Motor neuron (in vitro differentiated cells): ENCODE measurements at regions not wholly inside any gene's neighbourhood (a gene's known extent, or its start where the extent isn't known, plus 50 kb on each side); places are given as distances from the start of the nearest gene placed in this dataset.
A peak's percentile ranks its signal among the peaks of the same experiment; 100 is the strongest.

Source experiments
- ATAC-seq, 8 experiments: fragments of 200-7000 bp; cut with Tn5 transposase; replicated peaks in 6 of 8; 2 replicates each; pipeline ENCODE4 v1.8.0; 2021; ENCODE audit warnings: mild to moderate bottlenecking in 8 of 8, moderate library complexity in 8 of 8
- H3K27ac ChIP-seq, 2 donors: fragments of 250-450 bp; sonication (Bioruptor Pico); 2 replicates each; pipeline ENCODE4 v1.9.0; 2021; ENCODE audit warnings: antibody characterized with exemption in 2 of 2, mild to moderate bottlenecking in 2 of 2, moderate library complexity in 1 of 2
- H3K4me1 ChIP-seq, 2 donors: fragments of 250-450 bp; sonication (Bioruptor Pico); replicated peaks in 1 of 2; 2 replicates each; pipeline ENCODE4 v1.6.1; 2021; ENCODE audit warnings: antibody characterized with exemption in 2 of 2, mild to moderate bottlenecking in 2 of 2, moderate library complexity in 1 of 2
- H3K4me3 ChIP-seq, 5 donors: fragments of 250-450 bp; sonication (Bioruptor Pico); 2 replicates each; pipeline ENCODE4 v1.9.0; 2021; ENCODE audit warnings: antibody characterized with exemption in 5 of 5, mild to moderate bottlenecking in 5 of 5, moderate library complexity in 4 of 5
- WGBS, 10 experiments: fragments of 450-650 bp; shearing (Covaris generic); methylation state at CpG; one replicate each; pipeline ENCODE4 v1.0.0; 2022; 5-methylcytosine and 5-hydroxymethylcytosine counted together
- in situ Hi-C, 9 experiments: fragments of 400-800 bp; cut with MboI; loops; one replicate each; pipeline ENCODE4 v1.15.0; 2021; ENCODE audit warnings: low sequenced_read_pairs in 9 of 9, low pct_unique_long_range_greater_than_20kb in 2 of 9; ENCODE audit not compliant: unreplicated experiment in 9 of 9

DNA sequence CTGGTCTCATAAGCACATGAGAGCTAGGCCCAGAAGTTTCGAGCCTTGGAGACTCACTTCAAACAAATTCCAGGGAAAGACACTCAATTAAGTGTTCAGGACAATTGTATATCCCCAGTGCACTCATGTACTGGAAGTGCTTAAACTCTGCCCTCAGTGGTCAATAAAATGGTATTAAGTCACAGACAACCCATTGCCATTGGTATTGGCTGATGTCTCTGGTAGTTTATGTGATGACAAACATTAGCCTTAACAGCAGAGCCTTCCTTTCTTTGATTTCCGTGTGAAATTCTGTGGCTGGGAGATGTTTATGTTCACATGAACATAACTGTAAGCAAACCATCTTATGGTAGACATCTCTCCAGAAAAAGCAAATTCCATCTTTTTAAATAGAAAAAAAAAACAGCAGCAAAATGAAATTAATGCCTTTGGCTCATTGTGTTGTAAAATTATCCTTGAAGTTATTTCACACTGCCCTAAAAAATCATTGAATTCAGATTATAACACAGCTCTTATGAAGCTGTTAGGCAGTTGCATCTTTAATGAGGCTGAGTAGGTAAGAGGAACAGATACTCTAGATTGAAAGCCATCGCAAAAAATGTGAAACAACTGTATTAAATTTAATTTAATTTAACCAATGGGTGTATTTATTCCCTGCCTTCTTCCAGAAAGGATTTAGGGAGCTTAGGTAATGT lies 216.2 kb upstream of the PLEKHG7 start:
- Histone ChIP-seq H3K4me3 (no peak overlapping the region), H3K4me1 (peaks cover 2 to 8% of the 10 kb centered on the region in 2 donors), H3K27ac (no peak overlapping the region)
- no peak for ATAC-seq
- in situ Hi-C loops: no loop called here
- WGBS, 10 experiments: 23 to 100% (median 80%) methylated on average over 1 to 3 of the region's 3 CpGs; no CpG with 5 or more reads in 1 of the 10 experiments

GRCh38 chr12:92485351-92486348 lies 217.1 kb upstream of the PLEKHG7 start:
- 46 to 86% (median 68%) methylated on average over 1 to 6 of the region's 6 CpGs for WGBS, 10 experiments
- no peak for ATAC-seq

DNA sequence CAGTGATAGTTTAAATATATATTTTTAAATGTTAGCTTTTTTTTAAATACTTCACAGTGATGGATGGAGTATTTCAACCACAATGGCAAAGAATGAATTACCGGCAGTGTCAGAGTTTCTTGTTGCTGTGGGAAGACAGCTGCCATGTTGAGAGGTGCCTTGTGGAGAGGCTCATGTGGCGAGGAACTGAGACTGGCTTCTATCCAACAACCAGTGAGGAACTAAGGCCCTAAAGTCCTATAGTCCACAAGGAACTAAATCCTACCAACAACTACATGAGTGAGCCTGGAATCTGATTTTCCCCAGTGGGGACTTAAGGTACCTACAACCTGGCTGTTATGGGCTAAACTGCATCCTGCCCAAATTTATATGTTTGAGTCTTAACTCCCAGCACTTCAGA lies 220.2 kb upstream of the PLEKHG7 start:
- WGBS, 10 experiments: 86 to 100% methylated on average over 1 to 2 of the region's 2 CpGs; no CpG with 5 or more reads in 8 of the 10 experiments
- Histone ChIP-seq H3K4me3 (no peak overlapping the region), H3K27ac (no peak overlapping the region), H3K4me1 (peaks cover 2 to 8% of the 10 kb centered on the region in 2 donors)
- no peak for ATAC-seq
- in situ Hi-C loops: no loop called here

More at GRCh38 chr12:92485351-92486348, 217.1 kb upstream of the PLEKHG7 start:
- in situ Hi-C loops: no loop called here
- H3K4me3 ChIP-seq: no peak overlapping the region
- H3K27ac ChIP-seq: peak overlapping the region in 1 of 2 donors; percentile 24
- H3K4me1 ChIP-seq: peaks cover 2 to 8% of the 10 kb centered on the region in 2 donors

DNA sequence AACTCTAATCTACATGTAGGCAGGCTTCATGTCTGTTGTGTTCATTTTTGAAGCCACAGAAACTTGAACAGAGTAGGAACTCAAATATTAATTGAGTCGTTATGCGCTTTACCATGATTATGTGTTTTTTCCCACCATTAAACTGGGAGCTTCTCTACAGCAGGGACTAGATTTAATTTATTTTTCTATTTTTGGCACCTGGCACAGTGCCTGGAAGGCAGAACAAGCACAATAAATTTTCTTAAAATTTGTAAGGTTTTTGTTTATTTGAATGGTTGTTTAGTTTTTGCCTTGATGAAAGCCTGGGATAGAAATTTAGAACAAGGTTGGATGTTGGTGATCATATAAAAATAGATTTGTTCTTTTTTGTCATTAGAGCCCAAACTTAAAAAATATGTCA lies 221.7 kb upstream of the PLEKHG7 start:
- Histone ChIP-seq H3K4me3 (no peak overlapping the region), H3K4me1 (peaks cover 2 to 8% of the 10 kb centered on the region in 2 donors), H3K27ac (no peak overlapping the region)
- ATAC-seq: no peak
- in situ Hi-C loops: no loop called here
- 83 to 100% (median 95%) methylated on average over 1 to 2 of the region's 2 CpGs; no CpG with 5 or more reads in 3 of the 10 experiments for WGBS, 10 experiments

DNA sequence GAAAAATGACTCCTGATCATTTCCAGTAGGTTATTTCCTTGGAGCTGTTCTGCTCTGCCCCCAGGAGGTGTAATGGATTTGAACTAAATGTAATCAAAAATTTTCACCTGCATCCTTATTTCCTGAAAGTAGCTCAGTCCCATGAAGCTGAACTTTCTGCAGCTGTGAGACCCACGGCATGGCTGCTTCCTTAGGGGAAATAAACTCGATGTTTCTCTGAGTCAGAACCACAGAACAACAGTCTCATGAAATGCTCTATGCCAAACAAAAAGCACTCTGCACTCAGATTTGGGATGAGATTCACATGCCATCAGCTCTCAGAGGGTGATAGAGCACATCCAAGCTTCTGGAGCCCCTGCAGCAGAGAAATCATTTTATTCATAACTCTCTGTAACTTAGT lies 224.1 kb upstream of the PLEKHG7 start:
- ATAC-seq: no peak

GRCh38 chr12:92476844-92477243 lies 225.9 kb upstream of the PLEKHG7 start:
- 20 to 100% (median 34%) methylated on average over 1 of the region's 1 CpG; no CpG with 5 or more reads in 6 of the 10 experiments for WGBS, 10 experiments
- H3K4me3 ChIP-seq: no peak overlapping the region
- peaks cover 0 to 15% of the 10 kb centered on the region in 2 donors for H3K4me1 ChIP-seq
- ATAC-seq: no peak
- in situ Hi-C loops: no loop called here
- no peak overlapping the region for H3K27ac ChIP-seq

More for the DNA sequence above, 224.1 kb upstream of the PLEKHG7 start:
- Histone ChIP-seq H3K27ac (no peak overlapping the region), H3K4me3 (no peak overlapping the region), H3K4me1 (peaks cover 0 to 5% of the 10 kb centered on the region in 2 donors)
- in situ Hi-C loops: no loop called here
- 0 to 100% (median 60%) methylated on average over 1 to 2 of the region's 2 CpGs; no CpG with 5 or more reads in 3 of the 10 experiments for WGBS, 10 experiments

DNA sequence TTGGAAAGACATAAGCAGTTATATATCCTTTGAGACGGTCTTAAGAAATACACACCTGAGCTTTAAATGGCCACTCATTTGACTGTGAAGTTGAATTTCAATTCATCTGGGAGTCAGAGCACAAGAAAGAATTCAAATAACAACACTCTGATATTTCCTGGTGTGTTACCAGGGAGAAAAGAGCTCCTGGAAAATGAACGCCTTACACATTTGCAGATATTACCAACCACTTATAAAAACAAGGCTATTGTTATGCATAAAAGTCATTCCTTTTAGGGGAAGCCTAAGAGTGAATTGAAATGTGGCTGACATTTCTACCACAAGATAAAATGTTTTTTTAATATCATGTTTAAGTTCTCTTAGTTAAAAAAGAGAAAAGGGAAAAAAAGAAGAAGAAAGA lies 229.2 kb upstream of the PLEKHG7 start:
- peaks cover 0 to 18% of the 10 kb centered on the region in 2 donors for H3K4me1 ChIP-seq
- WGBS, 10 experiments: 60 to 95% (median 80%) methylated on average over 1 to 2 of the region's 2 CpGs; no CpG with 5 or more reads in 1 of the 10 experiments
- ATAC-seq: no peak
- in situ Hi-C loops: no loop called here
- H3K27ac ChIP-seq: no peak overlapping the region
- H3K4me3 ChIP-seq: no peak overlapping the region

DNA sequence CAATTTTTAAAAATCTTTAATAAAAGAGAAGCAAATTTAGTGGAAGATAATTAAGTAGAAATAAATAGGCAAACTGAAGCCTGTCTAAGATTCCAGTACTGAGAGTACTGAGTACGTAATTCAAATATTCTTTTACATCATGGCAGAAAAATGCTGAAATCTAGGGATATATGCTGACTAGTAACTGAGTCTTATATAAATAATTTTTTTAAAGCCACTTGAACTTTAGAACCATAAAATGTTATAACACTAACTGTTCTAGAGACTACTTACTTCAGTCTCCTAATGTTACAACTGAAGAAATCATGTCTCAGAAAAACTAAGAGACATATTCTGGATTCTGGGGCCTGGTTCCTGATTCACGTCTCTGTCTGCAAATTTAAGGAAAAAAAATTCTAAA lies 230.6 kb upstream of the PLEKHG7 start:
- Histone ChIP-seq H3K4me1 (peaks cover 12 to 30% of the 10 kb centered on the region in 2 donors), H3K27ac (no peak overlapping the region), H3K4me3 (no peak overlapping the region)
- WGBS, 10 experiments: 75 to 100% (median 96%) methylated on average over 1 to 2 of the region's 2 CpGs
- in situ Hi-C loops: no loop called here
- ATAC-seq: no peak

DNA sequence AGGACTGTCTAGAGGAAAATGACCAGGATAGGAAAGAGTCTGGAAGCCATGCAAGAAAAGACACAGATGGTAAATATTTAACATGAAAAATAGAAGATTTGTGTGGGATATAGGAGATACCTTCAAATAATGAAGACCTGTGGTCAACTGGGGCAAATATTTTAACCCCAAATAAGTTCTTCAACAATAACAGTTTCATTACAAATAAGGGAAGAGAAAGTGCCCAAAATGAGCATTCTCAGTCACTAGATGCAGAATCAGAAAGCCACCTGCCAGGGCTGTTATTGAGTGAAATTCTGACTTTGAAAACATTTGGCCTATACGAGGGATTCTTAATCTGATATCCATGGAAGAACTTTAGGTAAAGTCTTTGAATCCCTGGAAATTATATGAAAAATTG lies 231.2 kb upstream of the PLEKHG7 start:
- H3K4me1 ChIP-seq: peaks cover 19 to 36% of the 10 kb centered on the region in 2 donors
- 60 to 100% (median 96%) methylated on average over 1 of the region's 1 CpG; no CpG with 5 or more reads in 4 of the 10 experiments for WGBS, 10 experiments
- no peak overlapping the region for H3K27ac ChIP-seq
- in situ Hi-C loops: no loop called here
- ATAC-seq: no peak
- H3K4me3 ChIP-seq: no peak overlapping the region

DNA sequence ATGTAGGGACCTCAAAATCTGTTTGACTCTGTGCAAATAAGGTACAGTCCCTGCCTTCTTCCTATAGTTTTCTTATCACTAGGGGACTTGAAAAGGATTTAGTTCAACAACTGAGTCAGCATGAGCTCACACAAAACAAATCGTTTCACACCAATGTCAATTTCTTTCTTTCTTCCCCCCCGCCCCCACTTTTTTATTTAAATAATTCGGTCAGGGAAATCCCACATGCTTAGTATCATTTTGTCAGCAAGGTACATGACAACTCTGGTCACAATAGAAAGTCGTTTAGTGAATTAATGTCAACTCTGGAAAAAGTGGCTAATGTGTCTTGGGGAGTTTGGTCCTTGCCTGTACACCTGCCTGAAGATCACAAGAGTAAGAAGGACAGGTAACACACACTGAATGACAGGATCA lies 232.2 kb upstream of the PLEKHG7 start:
- 20 to 89% (median 64%) methylated on average over 1 to 4 of the region's 4 CpGs; no CpG with 5 or more reads in 1 of the 10 experiments for WGBS, 10 experiments
- peaks cover 27 to 46% of the 10 kb centered on the region in 2 donors for H3K4me1 ChIP-seq
- no peak for ATAC-seq
- H3K27ac ChIP-seq: no peak overlapping the region
- no peak overlapping the region for H3K4me3 ChIP-seq
- in situ Hi-C loops: no loop called here

GRCh38 chr12:92469837-92470236 lies 233.0 kb upstream of the PLEKHG7 start:
- Histone ChIP-seq H3K4me1 (peaks cover 33 to 54% of the 10 kb centered on the region in 2 donors), H3K4me3 (no peak overlapping the region), H3K27ac (no peak overlapping the region)
- 42 to 100% (median 86%) methylated on average over 1 to 6 of the region's 6 CpGs; no CpG with 5 or more reads in 1 of the 10 experiments for WGBS, 10 experiments
- in situ Hi-C loops: no loop called here
- ATAC-seq: peak in 2 of 8 experiments; percentile 46 to 66

DNA sequence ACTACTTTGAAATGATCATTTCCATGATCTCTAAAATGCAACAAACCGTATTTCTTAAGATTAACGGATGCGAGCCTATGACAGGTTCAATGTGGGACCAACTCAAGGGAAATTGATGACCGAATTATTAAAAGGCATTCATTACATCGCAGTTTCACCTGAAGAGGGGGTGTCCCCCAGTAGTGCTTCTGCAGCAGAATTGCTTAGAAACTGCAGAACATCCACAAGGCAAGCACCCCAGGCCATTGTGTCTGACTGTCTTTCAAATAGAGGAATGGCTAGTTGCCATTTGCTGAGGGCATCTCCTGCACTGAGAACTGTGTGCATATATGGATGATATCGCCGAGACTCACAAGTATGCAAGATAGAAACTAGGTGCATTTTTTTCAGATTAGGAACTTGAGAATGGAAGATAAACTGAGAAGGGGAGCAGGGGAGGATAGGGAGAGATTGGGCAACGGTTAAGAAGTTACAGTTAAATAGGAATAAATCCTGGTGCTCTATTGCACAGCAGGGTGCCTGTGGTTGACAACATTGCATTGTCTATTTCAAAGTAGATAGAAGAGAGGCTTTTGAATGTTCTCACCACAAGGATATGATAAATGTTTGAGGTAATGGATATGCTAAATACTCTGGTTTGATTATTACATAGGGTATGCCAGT lies 234.3 kb upstream of the PLEKHG7 start:
- peaks cover 34 to 58% of the 10 kb centered on the region in 2 donors for H3K4me1 ChIP-seq
- in situ Hi-C loops: no loop called here
- no peak for ATAC-seq
- no peak overlapping the region for H3K4me3 ChIP-seq
- WGBS, 10 experiments: 68 to 100% (median 83%) methylated on average over 2 to 8 of the region's 8 CpGs; no CpG with 5 or more reads in 1 of the 10 experiments
- H3K27ac ChIP-seq: no peak overlapping the region
